Smooth muscle cell (in vitro differentiated cells): ENCODE measurements at regions not wholly inside any gene's neighbourhood (a gene's known extent, or its start where the extent isn't known, plus 50 kb on each side); places are given as distances from the start of the nearest gene placed in this dataset.

Experiments used
- DNase-seq: peaks from one replicate; lab custom pipeline; 2025; ENCODE audit not compliant: unreplicated experiment; lab: John Stamatoyannopoulos, UW
- H2AFZ ChIP-seq: fragments of 200-600 bp; sonication (generic); 2 replicates; pipeline ENCODE4 v1.6.0; 2016; ENCODE audit warnings: antibody characterized with exemption, low read depth, mild to moderate bottlenecking
- H3F3A ChIP-seq: fragments of 200-600 bp; sonication (generic); 2 replicates; pipeline ENCODE4 v1.6.0; 2017; ENCODE audit warnings: antibody characterized with exemption, low read depth
- H3K27ac ChIP-seq: fragments of 200-600 bp; sonication (generic); 2 replicates; pipeline ENCODE4 v1.5.1; 2016; ENCODE audit warnings: low read depth, mild to moderate bottlenecking
- H3K27me3 ChIP-seq: fragments of 200-600 bp; sonication (generic); 2 replicates; pipeline ENCODE4 v1.6.1; 2016; ENCODE audit warnings: low read depth, mild to moderate bottlenecking
- H3K36me3 ChIP-seq: fragments of 200-600 bp; sonication (generic); 2 replicates; pipeline ENCODE4 v1.5.1; 2016; ENCODE audit warnings: low read depth
- H3K4me1 ChIP-seq: fragments of 200-600 bp; sonication (generic); 2 replicates; pipeline ENCODE4 v1.5.1; 2016; ENCODE audit warnings: low read depth
- H3K4me2 ChIP-seq: fragments of 200-600 bp; sonication (generic); 2 replicates; pipeline ENCODE4 v1.6.0; 2016; ENCODE audit warnings: mild to moderate bottlenecking
- H3K4me3 ChIP-seq: fragments of 200-600 bp; sonication (generic); 2 replicates; pipeline ENCODE4 v1.5.1; 2016; ENCODE audit warnings: mild to moderate bottlenecking
- H3K79me2 ChIP-seq: fragments of 200-600 bp; sonication (generic); 2 replicates; pipeline ENCODE4 v1.6.0; 2016; ENCODE audit warnings: low read depth, mild to moderate bottlenecking
- H3K9ac ChIP-seq: fragments of 200-600 bp; sonication (generic); 2 replicates; pipeline ENCODE4 v1.6.0; 2016; ENCODE audit warnings: low read depth
- H3K9me3 ChIP-seq: fragments of 200-600 bp; sonication (generic); replicated peaks from 2 replicates; pipeline ENCODE4 v1.5.1; 2016; ENCODE audit warnings: low read depth
- H4K20me1 ChIP-seq: fragments of 200-600 bp; sonication (generic); 2 replicates; pipeline ENCODE4 v1.6.0; 2016; ENCODE audit warnings: low read depth
- CTCF ChIP-seq: fragments of 200-600 bp; sonication (generic); IDR thresholded peaks from 2 replicates; pipeline ENCODE4 v1.5.1; 2017; ENCODE audit warnings: borderline replicate concordance, mild to moderate bottlenecking, antibody characterized with exemption; ENCODE audit not compliant: insufficient read depth, poor library complexity, severe bottlenecking
- WGBS: methylation state at CpG from one replicate; pipeline ENCODE4 v1.1.7; 2016; ENCODE audit warnings: low lambda C conversion rate; 5-methylcytosine and 5-hydroxymethylcytosine counted together

GRCh38 chr5:102623329-102624065 is 124.7 kb upstream of the SLCO6A1 start:
- H3K9ac ChIP-seq, result no peak overlapping the region
- DNase-seq, result no peak
- TF ChIP-seq CTCF, result no peak
- H3K9me3 ChIP-seq, result no peaks in the 10 kb centered on the region
- no peaks in the 10 kb centered on the region for H3K36me3 ChIP-seq
- H3K4me1 ChIP-seq, result peaks cover 13% of the 10 kb centered on the region
- peaks cover 18% of the 10 kb centered on the region for H3F3A ChIP-seq
- no peak overlapping the region for H3K27ac ChIP-seq
- no peak overlapping the region for H3K4me3 ChIP-seq
- H4K20me1 ChIP-seq, result no peaks in the 10 kb centered on the region
- H2AFZ ChIP-seq, result no peak overlapping the region
- H3K79me2 ChIP-seq, result no peaks in the 10 kb centered on the region
- no peaks in the 10 kb centered on the region for H3K27me3 ChIP-seq
- 52% methylated on average over 4 of the region's 4 CpGs for WGBS
- H3K4me2 ChIP-seq, result peak overlapping the region; percentile 1

GRCh38 chr5:102624405-102624804 is 125.6 kb upstream of the SLCO6A1 start:
- TF ChIP-seq CTCF, result no peak
- no peaks in the 10 kb centered on the region for H3K27me3 ChIP-seq
- no peak overlapping the region for H3K9ac ChIP-seq
- no peak overlapping the region for H2AFZ ChIP-seq
- no peak overlapping the region for H3K4me3 ChIP-seq
- no peaks in the 10 kb centered on the region for H3K36me3 ChIP-seq
- H4K20me1 ChIP-seq, result no peaks in the 10 kb centered on the region
- peak overlapping the region; percentile 4 for H3K4me2 ChIP-seq
- H3K27ac ChIP-seq, result no peak overlapping the region
- no peaks in the 10 kb centered on the region for H3K9me3 ChIP-seq
- H3K4me1 ChIP-seq, result peaks cover 17% of the 10 kb centered on the region
- 47% methylated on average over 6 of the region's 6 CpGs for WGBS
- H3K79me2 ChIP-seq, result no peaks in the 10 kb centered on the region
- H3F3A ChIP-seq, result peaks cover 24% of the 10 kb centered on the region
- no peak for DNase-seq

DNA sequence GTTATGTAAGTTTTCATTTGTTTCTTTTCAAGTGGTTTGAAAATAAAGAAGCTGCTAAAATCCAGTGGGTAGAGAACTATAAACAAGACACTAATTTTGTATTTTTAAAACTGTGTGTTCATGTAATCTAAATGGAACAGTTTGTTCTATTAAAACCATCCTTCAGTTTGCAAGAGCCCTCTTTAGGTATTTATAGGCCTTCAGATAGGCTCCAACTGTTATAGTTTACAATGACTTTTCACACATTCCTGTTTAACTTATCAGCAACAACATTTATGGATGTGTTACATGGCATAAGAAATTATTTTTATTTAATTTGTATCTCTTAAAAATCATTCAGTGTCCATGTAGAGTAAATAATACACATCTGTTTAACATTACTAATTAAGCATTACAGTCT is 126.7 kb upstream of the SLCO6A1 start:
- H3K27me3 ChIP-seq, result no peaks in the 10 kb centered on the region
- H3K4me2 ChIP-seq, result peak overlapping the region; percentile 24
- H3K27ac ChIP-seq, result peak overlapping the region; percentile 32
- H3F3A ChIP-seq, result peaks cover 25% of the 10 kb centered on the region
- H3K4me3 ChIP-seq, result no peak overlapping the region
- H4K20me1 ChIP-seq, result no peaks in the 10 kb centered on the region
- TF ChIP-seq CTCF, result no peak
- no peak overlapping the region for H2AFZ ChIP-seq
- no peak for DNase-seq
- H3K36me3 ChIP-seq, result no peaks in the 10 kb centered on the region
- H3K9ac ChIP-seq, result no peak overlapping the region
- H3K9me3 ChIP-seq, result no peaks in the 10 kb centered on the region
- peaks cover 17% of the 10 kb centered on the region for H3K4me1 ChIP-seq
- H3K79me2 ChIP-seq, result no peaks in the 10 kb centered on the region

GRCh38 chr5:102625928-102626327 is 127.1 kb upstream of the SLCO6A1 start:
- H3K4me1 ChIP-seq, result peaks cover 17% of the 10 kb centered on the region
- H3K4me2 ChIP-seq, result peak overlapping the region; percentile 3
- no peak overlapping the region for H3K4me3 ChIP-seq
- no peaks in the 10 kb centered on the region for H3K9me3 ChIP-seq
- H2AFZ ChIP-seq, result no peak overlapping the region
- 53% methylated on average over 3 of the region's 3 CpGs for WGBS
- H4K20me1 ChIP-seq, result no peaks in the 10 kb centered on the region
- no peaks in the 10 kb centered on the region for H3K36me3 ChIP-seq
- no peak overlapping the region for H3K9ac ChIP-seq
- no peaks in the 10 kb centered on the region for H3K79me2 ChIP-seq
- TF ChIP-seq CTCF, result no peak
- H3F3A ChIP-seq, result peaks cover 25% of the 10 kb centered on the region
- peak overlapping the region; percentile 93 for H3K27ac ChIP-seq
- DNase-seq, result no peak
- H3K27me3 ChIP-seq, result no peaks in the 10 kb centered on the region
